ENCODE measurements at regions not wholly inside any gene's neighbourhood (a gene's known extent, or its start where the extent isn't known, plus 50 kb on each side); places are given as distances from the start of the nearest gene placed in this dataset.

GRCh38 chr15:58346361-58346760, 85.4 kb upstream of the LIPC start:
- TF ChIP-seq EP300 (IDR thresholded peaks at IDR 0.05) (no peak), POLR2A (IDR thresholded peaks at IDR 0.05; ENCODE audit: low read depth) (no peak)
